Skeletal muscle cell (primary cell): ENCODE measurements at regions not wholly inside any gene's neighbourhood (a gene's known extent, or its start where the extent isn't known, plus 50 kb on each side); places are given as distances from the start of the nearest gene placed in this dataset.
A peak's percentile ranks its signal among the peaks of the same experiment; 100 is the strongest.
"Not testable (repeated sequence)": the region's sequence is repeated elsewhere in the genome, so short reads cannot be mapped to it uniquely, and the experiment has no call there.

Source experiments
- DNase-seq: peaks from one replicate; pipeline ENCODE4 v3.0.0-alpha.2; 2010; ENCODE audit warnings: low read depth
- H3K4me3 ChIP-seq: 2 replicates; pipeline ENCODE4 v1.5.1; 2011; ENCODE audit warnings: low read depth, mild to moderate bottlenecking, control low read depth, low read length, moderate library complexity

DNA sequence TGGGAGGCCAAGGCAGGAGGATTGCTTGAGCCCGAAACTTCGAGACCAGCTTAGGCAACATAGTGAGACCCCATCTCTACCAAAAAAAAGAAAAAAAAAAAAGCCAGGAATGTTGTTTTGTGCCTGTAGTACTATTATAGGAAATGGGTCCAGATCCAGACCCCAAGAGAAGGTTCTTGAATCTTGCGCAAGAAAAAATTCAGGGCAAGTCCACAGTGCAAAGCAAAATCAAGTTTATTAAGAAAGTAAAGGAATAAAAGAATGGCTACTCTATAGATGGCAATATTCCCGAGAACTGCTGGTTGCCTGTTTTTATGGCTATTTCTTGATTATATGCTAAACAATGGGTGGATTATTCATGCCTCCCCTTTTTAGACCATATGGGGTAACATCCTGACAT lies 51.2 kb upstream of the RDX start:
- H3K4me3 ChIP-seq = no peak overlapping the region
- no peak for DNase-seq

DNA sequence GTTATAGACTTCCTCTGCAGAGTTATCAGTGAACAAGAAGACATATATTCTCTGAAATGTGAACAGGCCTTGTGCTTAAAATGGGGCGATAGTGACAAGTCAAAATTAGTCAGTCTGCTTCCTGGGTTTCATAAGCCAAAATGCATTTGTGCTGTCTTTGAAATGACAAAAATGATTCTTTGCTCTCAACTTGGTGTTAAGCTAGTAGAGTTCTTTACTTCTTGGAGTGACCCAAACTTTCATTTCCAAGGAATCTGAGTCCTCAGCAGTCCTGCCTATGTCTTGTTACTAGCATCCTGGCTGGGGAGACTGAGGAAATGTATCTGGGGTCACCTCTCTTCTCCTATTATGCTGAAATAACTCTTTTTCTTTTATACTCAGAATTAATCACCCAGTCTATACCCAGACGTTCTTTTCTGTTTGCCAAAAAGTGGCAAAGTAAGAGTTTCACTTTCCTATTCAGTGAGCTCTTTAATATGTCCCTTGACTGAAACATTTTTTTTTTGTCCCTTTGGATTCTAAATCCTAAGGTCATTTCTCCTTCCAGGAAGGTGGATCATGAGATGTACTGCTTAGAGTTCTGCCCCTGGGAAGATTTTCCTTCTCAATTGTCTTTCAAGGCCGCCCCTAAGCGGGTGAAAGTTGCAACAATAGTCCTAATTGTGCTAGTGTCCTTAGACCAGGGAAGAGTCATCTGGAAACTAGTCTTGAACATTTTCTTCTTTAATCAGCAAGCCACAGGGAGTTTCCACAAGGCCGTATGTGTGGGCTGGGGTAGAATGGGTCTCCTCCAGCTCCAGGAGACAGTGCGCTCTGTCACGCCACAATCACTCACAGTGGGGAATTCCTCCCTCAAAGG lies 53.0 kb upstream of the RDX start:
- DNase-seq = no peak

DNA sequence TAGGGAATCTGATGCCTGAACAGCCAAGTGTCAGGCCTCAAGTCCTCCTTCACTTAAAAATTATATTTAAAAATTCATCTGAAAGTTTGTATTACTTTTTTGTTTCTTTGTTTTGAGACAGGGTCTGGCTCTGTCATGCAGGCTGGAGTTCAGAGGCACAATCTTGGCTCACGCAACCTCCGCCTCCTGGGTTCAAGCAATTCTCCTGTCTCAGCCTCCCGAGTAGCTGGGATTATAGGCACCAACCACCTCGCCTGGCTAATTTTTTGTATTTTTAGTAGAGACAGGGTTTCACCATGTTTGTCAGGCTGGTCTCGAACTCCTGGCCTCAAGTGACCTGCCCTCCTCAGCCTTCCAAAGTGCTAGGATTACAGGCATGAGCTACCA lies 53.6 kb upstream of the RDX start:
- not testable (repeated sequence) for H3K4me3 ChIP-seq, DNase-seq

More for the DNA sequence above, 53.0 kb upstream of the RDX start:
- H3K4me3 ChIP-seq = no peak overlapping the region

DNA sequence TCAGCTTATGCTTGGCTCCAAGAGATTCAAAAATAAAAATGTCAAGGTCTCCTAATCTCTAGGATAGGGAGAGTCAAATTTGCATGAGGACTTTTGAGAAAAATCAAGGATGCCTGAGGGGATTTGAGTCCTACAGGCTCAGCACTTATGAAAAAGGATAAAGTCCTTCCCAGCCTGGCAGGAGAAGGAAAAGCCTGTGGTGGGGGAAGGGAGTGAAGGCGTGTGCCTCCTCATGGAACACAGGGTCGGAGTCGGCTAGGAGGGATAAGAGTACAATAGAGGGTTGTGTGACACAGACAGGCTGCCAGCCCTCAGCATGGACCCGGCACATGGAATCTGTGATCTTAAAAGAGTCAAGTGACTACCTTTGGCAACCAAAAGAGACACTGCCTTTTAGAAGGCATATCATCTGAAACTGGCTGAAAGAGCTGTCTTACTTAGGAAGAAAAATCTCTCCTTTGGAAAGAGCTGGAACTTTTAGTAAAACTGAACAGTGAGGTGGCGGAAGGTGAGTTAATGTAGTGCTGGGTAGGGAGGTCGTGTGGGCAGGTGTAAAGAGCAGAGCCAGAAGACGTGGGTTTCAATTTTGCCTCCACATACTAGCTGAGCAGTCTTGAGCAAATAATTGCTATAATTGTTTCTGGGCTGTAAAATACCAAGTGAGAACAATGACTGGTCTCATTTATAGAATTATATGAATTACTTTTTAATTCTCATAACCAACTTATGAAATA lies 58.8 kb upstream of the RDX start:
- no peak overlapping the region for H3K4me3 ChIP-seq
- no peak for DNase-seq

DNA sequence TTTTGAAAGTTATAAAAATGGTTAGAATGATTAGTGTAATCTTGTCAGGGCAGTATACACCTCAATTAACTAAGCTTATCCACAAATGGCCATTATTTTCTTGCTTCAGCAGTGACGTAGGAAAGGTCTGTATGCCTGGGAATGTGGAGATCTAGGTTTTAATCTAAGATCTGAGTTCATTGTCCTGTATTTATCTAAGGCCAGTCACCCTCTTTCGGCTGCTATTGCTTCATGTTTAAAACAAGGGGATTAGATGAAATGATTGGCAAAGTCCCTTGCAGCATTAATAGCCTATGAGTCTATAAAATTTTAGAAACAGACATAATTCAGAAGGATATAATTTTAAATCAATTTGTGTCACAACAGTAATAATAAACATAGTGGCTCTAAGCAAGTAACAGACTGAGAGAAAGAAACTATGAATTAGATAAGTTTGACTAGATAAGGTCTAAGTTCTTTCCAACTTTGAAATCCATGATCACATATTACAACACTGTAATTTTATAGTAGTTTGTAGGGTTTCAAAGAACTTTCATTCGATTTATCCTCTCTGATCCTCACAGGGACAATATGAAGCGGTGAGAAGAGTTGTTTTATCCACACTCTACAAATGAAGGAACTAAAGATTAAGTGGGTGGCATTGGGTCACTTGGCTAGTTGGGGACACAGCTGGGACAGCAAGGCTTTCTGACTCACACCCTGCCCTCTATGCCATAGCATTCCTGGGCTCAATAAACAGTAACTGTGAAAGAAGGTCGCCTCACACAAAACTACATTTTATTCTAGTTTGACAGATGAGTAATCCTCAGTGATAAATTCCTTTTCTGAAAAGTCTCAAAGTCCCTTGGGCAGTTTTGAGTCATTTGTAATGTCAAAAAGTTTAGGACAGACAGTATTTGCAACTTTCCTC lies 60.6 kb upstream of the RDX start:
- DNase-seq = no peak
- no peak overlapping the region for H3K4me3 ChIP-seq

DNA sequence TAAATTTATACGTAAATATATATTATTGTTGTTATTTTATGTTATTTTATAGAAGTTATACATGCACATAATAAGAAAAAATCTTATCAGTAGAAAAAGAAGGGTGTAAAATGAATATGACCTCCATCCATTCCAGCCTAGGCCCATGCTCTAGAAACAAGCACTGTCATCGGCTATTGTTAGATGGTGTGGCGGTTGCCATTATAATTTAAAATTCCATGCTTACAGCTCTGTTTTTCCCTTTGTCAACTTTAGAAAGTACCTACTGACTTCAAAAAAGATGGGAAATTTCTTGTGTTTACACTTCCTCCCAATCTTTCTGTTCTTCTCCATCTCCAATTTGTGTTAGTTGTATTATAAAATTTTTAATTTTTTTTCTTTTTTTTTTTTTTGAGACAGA lies 61.9 kb upstream of the RDX start:
- no peak overlapping the region for H3K4me3 ChIP-seq
- no peak for DNase-seq

DNA sequence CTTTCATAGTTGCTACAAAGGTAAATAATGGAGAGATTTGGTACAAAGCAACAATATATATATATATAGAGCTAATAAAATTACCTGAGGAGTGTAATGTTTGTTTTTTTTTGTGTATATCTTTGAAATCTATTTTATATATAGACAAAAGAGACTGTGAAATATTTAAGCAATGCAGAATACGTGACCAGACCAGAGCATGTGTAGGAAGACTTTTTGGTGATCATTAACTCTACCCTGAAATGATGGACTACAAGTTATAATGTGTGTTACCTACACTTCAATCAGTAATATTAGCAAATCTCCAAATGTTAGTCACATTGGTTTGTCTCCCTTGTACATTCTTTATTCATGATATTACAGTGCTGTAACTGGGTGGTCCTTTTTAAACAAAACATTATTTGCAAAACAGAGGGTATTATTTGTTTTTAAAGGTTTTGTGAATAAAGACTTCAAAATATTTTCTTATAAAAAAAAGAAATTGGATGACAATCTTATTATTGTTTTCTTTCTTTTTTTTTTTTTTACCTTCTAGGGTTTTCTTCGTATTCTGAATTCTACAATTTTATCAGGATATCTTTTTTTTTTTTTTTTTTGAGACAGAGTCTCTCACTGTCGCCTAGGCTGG lies 64.5 kb upstream of the RDX start:
- DNase-seq, H3K4me3 ChIP-seq: not testable (repeated sequence)

DNA sequence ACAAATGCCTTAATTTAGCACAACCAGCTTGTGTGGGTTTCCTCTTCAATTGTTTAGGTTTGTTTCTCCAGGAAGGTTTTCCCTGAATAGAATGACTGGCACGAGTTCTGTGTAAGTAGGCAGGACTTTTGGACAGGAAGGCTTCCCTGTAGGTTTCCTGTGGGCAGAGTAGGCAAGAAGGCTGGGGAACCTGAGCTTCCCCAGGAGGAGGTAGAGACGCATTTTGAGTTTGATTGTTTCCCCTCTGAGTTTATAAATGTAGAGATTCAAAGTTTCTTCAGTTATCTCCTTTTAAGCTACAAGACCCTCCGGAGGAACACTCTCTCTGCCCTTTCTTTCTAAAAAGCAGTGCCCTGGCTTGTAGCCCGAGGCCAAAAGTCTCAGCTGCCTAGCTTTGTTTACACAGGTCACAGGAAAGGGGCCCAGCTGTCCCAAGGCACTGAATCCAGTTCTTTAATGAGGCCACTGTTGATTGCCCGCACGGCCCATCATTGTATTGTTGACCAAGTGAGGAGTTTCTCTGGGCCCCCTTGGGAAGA lies 66.6 kb upstream of the RDX start:
- no peak overlapping the region for H3K4me3 ChIP-seq
- no peak for DNase-seq

DNA sequence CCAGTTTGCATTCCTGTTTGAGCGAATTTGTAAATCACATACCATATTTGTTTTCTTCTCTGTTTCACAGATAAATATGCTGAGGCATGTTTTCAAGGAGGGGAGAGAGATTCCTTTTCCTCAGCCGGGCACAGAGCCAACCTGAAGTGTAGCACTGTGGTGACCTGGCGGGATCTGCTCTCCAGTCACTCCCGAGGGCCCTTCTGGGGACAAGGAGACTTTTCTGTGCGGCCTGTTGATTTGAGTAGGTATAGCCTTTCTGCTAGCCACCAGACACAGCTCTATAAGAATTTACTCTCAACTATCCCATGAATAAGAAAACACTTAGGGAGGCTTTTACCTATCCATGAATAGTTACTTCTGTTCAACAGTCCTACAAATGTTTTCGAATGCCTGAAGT lies 63.5 kb upstream of the FDX1 start:
- DNase-seq = no peak

DNA sequence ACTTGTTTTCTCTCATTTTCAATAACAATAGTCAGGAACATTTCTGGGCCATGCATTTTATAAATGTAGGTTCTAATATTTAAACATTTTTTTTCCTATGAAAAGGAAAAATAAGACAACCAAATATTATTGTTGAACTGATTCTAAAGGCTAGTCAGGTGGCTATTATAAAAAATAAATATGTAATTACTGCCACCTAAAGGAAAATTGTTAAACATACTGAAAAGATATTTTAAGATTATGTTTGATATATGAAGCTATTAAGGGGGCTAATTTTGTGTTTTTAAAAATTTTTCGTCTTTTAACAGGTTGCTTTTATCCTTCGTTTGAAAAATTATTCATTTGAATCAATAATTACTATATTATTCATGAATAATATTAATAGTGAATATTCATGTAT lies 62.2 kb upstream of the FDX1 start:
- no peak overlapping the region for H3K4me3 ChIP-seq

More for the DNA sequence above, 63.5 kb upstream of the FDX1 start:
- no peak overlapping the region for H3K4me3 ChIP-seq

DNA sequence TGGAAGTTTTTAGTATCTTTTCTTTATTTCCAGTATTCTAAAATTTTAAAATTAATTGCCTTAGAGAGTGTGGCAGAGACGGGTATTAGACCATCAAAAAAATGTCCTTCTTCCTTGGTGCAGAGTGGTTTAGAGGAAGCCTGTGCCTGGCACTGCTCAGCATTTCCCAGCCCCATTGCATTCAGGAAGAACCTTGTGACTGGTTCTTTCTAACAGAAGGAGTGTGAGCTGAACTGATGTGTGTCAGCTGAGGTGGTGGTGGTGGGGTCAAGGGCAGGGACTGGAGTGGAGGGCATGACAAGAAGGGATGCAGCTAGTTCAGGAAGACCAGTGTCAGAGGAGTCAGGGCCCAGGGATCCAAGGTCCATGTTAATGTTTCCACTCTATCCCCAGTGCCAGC lies 58.7 kb upstream of the FDX1 start:
- H3K4me3 ChIP-seq = no peak overlapping the region
- no peak for DNase-seq

More for the DNA sequence above, 62.2 kb upstream of the FDX1 start:
- DNase-seq = no peak

DNA sequence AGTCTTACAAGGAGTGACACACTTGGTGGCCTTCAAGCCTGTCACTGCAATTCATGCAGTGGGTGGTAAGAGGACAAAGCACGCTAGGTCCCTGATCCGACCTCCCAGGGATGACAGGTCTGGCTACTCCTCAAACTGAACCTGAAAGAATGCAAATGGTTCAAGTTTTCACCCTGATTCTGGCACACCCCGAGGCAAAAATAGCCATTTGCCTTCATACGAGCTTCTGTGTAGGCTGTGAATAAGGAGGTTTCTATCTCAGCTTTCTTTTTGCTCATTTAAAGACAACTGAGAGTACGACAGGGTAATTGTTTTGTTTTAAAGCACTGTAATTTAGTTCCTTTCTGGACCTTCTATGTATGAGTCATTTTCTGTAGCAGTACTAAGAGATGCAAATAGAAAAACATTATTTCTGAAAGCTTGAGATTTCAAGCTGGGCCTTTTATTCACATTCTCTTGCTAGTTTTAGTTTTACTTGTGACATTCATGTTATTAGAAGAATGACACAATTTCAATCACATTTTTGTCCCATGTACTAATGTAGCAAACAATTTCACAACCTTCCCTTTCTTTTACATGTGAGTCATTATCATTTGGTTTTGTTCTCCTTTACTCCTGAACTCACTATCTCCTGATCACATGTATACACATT lies 56.6 kb upstream of the FDX1 start:
- no peak overlapping the region for H3K4me3 ChIP-seq

DNA sequence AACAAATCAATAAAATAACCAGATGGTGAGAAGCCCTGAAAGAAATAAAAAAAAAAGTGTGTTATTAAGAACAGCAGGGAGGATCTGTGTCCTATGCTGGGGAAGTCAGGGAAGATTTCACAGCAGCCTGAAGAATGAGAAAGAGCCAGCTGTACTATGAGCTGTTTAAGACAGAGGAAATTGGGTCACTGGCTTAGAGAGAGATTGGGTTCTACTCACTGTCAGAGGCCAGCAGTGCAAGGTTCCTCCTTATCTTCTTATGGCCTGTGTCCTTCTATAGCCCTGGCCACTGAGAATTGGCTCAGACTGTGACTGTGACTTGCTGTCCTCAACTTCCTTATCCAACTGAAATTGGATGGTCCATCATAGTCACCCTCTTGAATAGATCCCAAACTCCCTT lies 54.8 kb upstream of the FDX1 start:
- no peak overlapping the region for H3K4me3 ChIP-seq
- no peak for DNase-seq

More for the DNA sequence above, 56.6 kb upstream of the FDX1 start:
- DNase-seq = no peak

DNA sequence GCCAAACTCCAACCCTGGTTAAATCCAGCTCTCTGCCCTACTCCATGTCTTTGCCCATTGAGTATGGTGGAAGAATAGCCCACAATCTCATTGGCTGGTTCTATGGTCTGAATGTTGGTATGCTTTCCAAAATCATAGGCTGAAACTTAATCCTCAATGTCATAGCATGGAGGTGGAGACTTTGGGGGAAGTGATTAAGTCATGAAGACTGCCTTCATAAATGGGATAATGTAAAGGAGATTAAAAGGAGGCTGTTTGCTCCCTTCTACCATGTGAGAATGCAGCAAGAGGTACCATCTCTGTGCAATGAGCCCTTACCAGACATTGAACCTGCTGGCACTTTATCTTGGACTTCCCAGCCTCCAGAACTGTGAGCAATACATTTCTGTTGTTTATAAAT lies 54.4 kb upstream of the FDX1 start:
- no peak for DNase-seq

DNA sequence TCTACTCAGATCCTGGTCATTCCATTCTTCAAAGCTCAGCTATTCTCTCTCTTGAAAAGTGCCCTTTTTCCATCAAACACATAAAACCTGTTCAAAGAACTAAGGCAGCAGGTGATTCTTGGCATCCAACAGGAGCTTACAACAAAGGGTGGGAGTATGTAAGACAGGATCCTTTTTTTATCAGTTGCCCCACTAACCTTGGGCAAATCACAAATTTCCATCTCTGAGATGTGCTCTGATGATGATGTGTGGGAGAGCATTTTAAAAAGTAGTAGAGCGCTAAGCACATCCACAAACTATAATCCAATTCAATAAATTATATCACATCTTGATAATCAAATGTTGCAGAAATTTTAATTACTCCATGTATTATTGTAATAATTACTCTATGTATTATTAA lies 53.7 kb upstream of the FDX1 start:
- DNase-seq = no peak

More for the DNA sequence above, 54.4 kb upstream of the FDX1 start:
- no peak overlapping the region for H3K4me3 ChIP-seq

DNA sequence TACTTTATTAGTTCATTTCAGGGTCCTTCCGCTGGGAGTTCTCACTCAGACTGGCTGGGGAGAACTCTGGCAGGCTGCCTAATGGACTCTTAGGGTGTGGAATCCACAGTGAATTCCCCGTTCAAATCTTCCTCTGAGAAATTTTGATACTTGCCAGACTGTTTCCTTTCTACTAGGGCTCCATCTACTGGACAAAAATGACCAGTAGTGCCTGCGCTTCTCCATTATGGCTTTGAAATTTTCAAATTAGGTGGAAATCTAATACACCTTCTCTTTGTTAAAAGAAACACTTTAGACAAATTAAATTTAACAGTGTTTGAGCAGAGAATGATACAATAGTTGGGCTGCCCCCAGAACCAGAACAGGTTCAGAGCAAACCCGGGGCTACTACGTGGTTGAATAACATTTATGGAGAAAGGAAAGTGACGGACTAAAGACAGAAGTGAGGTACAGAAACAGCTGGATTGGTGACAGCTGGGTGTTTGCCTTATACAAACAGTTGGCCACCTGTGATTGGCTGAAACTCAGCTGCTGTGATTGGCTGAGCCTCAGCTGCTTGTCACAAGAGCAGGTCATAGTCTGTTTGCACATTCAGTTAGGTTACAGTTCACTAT lies 52.9 kb upstream of the FDX1 start:
- peak overlapping the region; percentile 21 for H3K4me3 ChIP-seq
- DNase-seq = peak; percentile 69

More for the DNA sequence above, 53.7 kb upstream of the FDX1 start:
- H3K4me3 ChIP-seq = no peak overlapping the region

DNA sequence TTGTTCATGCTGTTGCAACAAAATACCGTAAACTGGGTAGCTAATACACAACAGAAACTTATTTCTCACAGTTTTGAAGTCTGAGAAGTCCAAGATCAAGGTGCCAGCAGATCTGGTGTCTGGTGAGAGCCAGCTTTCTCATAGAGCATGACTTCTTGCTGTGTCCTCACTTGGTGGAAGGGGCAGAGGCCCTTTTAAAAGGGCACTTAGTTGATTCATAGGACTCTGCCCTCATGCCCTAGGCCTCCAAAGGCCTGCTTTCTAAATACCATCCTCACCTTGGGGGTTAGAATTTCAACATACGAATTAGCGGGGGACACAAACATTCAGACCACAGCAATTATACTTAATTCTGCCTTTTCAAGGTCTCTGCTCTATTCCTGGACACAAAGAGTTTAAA lies 52.3 kb upstream of the FDX1 start:
- no peak overlapping the region for H3K4me3 ChIP-seq
- DNase-seq = no peak

DNA sequence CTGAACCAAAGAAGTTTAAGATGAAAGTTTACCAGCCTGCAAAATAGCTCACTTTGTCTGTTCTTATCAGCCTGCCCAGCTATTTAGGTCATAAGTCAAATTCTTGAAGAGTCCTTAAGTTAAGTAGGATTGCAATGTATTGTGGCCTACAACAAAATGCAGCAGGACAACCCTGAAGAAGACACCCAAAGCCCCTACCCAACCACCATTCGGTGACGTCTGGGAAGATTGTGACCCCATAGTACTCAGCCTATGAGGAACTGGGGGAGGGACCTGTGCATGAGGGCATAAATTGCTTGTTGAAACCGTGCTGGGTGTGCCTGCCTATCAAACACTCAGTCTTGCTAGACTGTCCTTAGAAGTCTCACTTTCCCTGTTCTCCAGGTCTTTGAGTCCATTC lies 50.5 kb upstream of the FDX1 start:
- DNase-seq = no peak
- H3K4me3 ChIP-seq = no peak overlapping the region
